Neural progenitor cell (in vitro differentiated cells): ENCODE measurements at regions not wholly inside any gene's neighbourhood (a gene's known extent, or its start where the extent isn't known, plus 50 kb on each side); places are given as distances from the start of the nearest gene placed in this dataset.

Experiments
- DNase-seq: peaks from one replicate; pipeline ENCODE4 v3.0.0-alpha.2; 2016; ENCODE audit warnings: low spot score
- H2AFZ ChIP-seq: fragments of 200-600 bp; sonication (generic); replicated peaks from 2 replicates; pipeline ENCODE4 v1.6.1; 2016; ENCODE audit warnings: antibody characterized with exemption
- H3F3A ChIP-seq: fragments of 200-600 bp; sonication (generic); 2 replicates; pipeline ENCODE4 v1.6.1; 2016; ENCODE audit warnings: antibody characterized with exemption, low read depth
- H3K27ac ChIP-seq: fragments of 200-600 bp; sonication (generic); 2 replicates; pipeline ENCODE4 v1.5.1; 2016; ENCODE audit warnings: mild to moderate bottlenecking
- H3K27me3 ChIP-seq: fragments of 200-600 bp; sonication (generic); 2 replicates; pipeline ENCODE4 v1.6.1; 2016; ENCODE audit warnings: mild to moderate bottlenecking, moderate library complexity
- H3K36me3 ChIP-seq: fragments of 200-600 bp; sonication (generic); 2 replicates; pipeline ENCODE4 v1.5.1; 2016
- H3K4me1 ChIP-seq: fragments of 200-600 bp; sonication (generic); 2 replicates; pipeline ENCODE4 v1.6.1; 2016; ENCODE audit warnings: mixed run types
- H3K4me2 ChIP-seq: fragments of 200-600 bp; sonication (generic); 2 replicates; pipeline ENCODE4 v1.6.1; 2016
- H3K4me3 ChIP-seq: fragments of 200-600 bp; sonication (generic); 2 replicates; pipeline ENCODE4 v1.5.1; 2016
- H3K79me2 ChIP-seq: fragments of 200-600 bp; sonication (generic); 2 replicates; pipeline ENCODE4 v1.6.1; 2016; ENCODE audit warnings: low read depth
- H3K9ac ChIP-seq: fragments of 200-600 bp; sonication (generic); 2 replicates; pipeline ENCODE4 v1.6.1; 2016
- H3K9me3 ChIP-seq: fragments of 200-600 bp; sonication (generic); 2 replicates; pipeline ENCODE4 v1.5.1; 2016; ENCODE audit warnings: low read depth
- H4K20me1 ChIP-seq: fragments of 200-600 bp; sonication (generic); 2 replicates; pipeline ENCODE4 v1.6.1; 2016; ENCODE audit warnings: low read depth
- H3K27ac Mint-ChIP-seq: 3 replicates; pipeline ENCODE4 v1.8.0; 2021; ENCODE audit warnings: mixed read lengths
- H3K27me3 Mint-ChIP-seq: 2 replicates; pipeline ENCODE4 v1.8.0; 2022; ENCODE audit warnings: low read depth, mild to moderate bottlenecking, inconsistent platforms, moderate library complexity, mixed read lengths; ENCODE audit not compliant: insufficient read depth
- H3K36me3 Mint-ChIP-seq: 3 replicates; pipeline ENCODE4 v1.8.0; 2021; ENCODE audit warnings: mixed read lengths
- H3K4me1 Mint-ChIP-seq: 3 replicates; pipeline ENCODE4 v1.8.0; 2021; ENCODE audit warnings: mixed read lengths
- H3K4me3 Mint-ChIP-seq: 3 replicates; pipeline ENCODE4 v1.8.0; 2021; ENCODE audit warnings: mild to moderate bottlenecking, moderate library complexity, mixed read lengths
- H3K9me3 Mint-ChIP-seq: 3 replicates; pipeline ENCODE4 v1.8.0; 2020; ENCODE audit warnings: mixed read lengths
- EZH2 ChIP-seq: fragments of 200-600 bp; sonication (generic); IDR thresholded peaks from 2 replicates; pipeline ENCODE4 v1.6.1; 2017; ENCODE audit warnings: antibody characterized with exemption, mild to moderate bottlenecking, moderate library complexity
- EZH2phosphoT487 ChIP-seq: fragments of 200-600 bp; sonication (generic); IDR thresholded peaks from 2 replicates; pipeline ENCODE4 v1.6.1; 2017; ENCODE audit warnings: antibody characterized with exemption
- TF ChIP-seq, protein P1 (sequence below): fragments of 200-600 bp; sonication (generic); IDR thresholded peaks from 2 replicates; pipeline ENCODE4 v1.5.1; 2017; ENCODE audit warnings: antibody characterized with exemption, mild to moderate bottlenecking

DNA sequence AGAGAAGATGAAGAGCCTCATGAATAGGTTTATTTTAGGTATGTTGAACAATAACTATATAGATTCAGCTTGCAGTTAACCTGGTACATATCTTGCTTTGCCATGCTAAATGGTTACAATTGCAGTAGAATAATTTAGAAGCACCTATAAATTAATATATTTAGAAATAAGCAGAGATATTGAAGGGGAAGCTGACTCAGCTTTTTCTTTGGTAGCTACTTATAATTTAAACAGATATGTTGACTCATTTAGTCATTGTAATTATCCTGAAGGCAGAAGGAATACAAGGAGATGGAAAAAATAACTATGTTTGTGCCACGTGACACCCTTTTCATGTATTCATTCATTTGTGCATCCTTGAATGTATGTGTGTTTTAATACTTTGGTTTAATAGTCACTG is 755.5 kb downstream of the SUCLG1 start:
- TF ChIP-seq EZH2: no peak
- TF ChIP-seq EZH2phosphoT487: no peak
- TF ChIP-seq, protein P1, sequence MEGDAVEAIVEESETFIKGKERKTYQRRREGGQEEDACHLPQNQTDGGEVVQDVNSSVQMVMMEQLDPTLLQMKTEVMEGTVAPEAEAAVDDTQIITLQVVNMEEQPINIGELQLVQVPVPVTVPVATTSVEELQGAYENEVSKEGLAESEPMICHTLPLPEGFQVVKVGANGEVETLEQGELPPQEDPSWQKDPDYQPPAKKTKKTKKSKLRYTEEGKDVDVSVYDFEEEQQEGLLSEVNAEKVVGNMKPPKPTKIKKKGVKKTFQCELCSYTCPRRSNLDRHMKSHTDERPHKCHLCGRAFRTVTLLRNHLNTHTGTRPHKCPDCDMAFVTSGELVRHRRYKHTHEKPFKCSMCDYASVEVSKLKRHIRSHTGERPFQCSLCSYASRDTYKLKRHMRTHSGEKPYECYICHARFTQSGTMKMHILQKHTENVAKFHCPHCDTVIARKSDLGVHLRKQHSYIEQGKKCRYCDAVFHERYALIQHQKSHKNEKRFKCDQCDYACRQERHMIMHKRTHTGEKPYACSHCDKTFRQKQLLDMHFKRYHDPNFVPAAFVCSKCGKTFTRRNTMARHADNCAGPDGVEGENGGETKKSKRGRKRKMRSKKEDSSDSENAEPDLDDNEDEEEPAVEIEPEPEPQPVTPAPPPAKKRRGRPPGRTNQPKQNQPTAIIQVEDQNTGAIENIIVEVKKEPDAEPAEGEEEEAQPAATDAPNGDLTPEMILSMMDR: no peak

DNA sequence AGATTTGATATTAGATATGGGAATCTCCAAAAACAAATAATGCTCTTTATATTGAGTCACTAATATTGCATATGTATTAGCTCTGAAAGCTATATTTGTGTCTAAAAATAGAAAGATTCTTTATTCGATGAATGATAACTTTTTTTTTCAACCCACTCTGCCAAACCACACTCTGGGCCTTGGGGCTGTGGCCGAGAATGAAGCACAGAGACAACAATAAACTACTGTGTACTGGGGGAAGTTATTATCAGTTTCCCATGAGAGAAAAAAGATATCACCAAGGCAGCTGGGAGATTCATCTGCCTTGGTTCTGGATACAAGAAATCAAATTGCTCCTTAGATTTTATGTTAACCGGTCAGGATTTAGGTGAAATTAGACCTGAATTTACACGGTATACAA is 762.2 kb downstream of the SUCLG1 start:
- Mint-ChIP-seq H3K4me3 (no peak overlapping the region), H3K36me3 (no peaks in the 10 kb centered on the region), H3K4me1 (no peaks in the 10 kb centered on the region), H3K9me3 (peaks cover 2% of the 10 kb centered on the region), H3K27me3 (no peaks in the 10 kb centered on the region), H3K27ac (no peak overlapping the region)
- no peaks in the 10 kb centered on the region for H3F3A ChIP-seq
- H2AFZ ChIP-seq: no peak overlapping the region
- DNase-seq: no peak
- no peaks in the 10 kb centered on the region for H3K27me3 ChIP-seq
- H3K4me1 ChIP-seq: no peaks in the 10 kb centered on the region
- no peaks in the 10 kb centered on the region for H3K79me2 ChIP-seq
- no peak overlapping the region for H3K4me2 ChIP-seq
- no peak overlapping the region for H3K4me3 ChIP-seq
- no peaks in the 10 kb centered on the region for H3K36me3 ChIP-seq
- no peaks in the 10 kb centered on the region for H4K20me1 ChIP-seq
- TF ChIP-seq EZH2phosphoT487 (no peak), EZH2 (no peak)
- TF ChIP-seq, protein P1: no peak
- H3K9ac ChIP-seq: no peak overlapping the region
- no peak overlapping the region for H3K27ac ChIP-seq
- no peaks in the 10 kb centered on the region for H3K9me3 ChIP-seq

More for the DNA sequence above, 755.5 kb downstream of the SUCLG1 start:
- Mint-ChIP-seq H3K9me3 (no peaks in the 10 kb centered on the region), H3K27me3 (no peaks in the 10 kb centered on the region), H3K36me3 (no peaks in the 10 kb centered on the region), H3K4me3 (no peak overlapping the region), H3K27ac (no peak overlapping the region), H3K4me1 (no peaks in the 10 kb centered on the region)
- no peak for DNase-seq
- no peaks in the 10 kb centered on the region for H3F3A ChIP-seq
- H3K79me2 ChIP-seq: no peaks in the 10 kb centered on the region
- no peak overlapping the region for H3K4me2 ChIP-seq
- no peaks in the 10 kb centered on the region for H3K36me3 ChIP-seq
- H3K4me3 ChIP-seq: no peak overlapping the region
- H3K4me1 ChIP-seq: no peaks in the 10 kb centered on the region
- H3K9me3 ChIP-seq: no peaks in the 10 kb centered on the region
- H2AFZ ChIP-seq: no peak overlapping the region
- no peaks in the 10 kb centered on the region for H4K20me1 ChIP-seq
- H3K27me3 ChIP-seq: no peaks in the 10 kb centered on the region
- H3K9ac ChIP-seq: no peak overlapping the region
- no peak overlapping the region for H3K27ac ChIP-seq

DNA sequence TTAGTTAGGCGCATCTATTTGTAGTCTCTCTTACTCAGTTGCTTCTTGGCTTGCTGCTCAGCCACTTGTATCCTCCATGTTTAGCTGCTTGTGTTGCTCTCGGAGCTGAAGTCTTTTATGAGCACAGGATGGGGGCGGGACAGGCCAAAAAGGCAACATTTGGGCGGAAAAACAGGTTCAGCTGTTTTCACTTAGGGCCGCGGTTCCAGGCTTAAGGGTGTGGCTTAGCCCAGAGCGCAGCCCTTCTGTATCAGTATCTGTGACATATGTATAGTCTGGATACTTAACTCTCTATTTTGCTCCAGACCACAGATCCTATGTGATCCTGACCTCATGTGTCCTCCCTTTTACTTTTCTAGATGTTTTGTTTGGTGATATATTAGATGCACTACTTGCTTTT is 763.5 kb downstream of the SUCLG1 start:
- H3K79me2 ChIP-seq: no peaks in the 10 kb centered on the region
- no peak overlapping the region for H3K27ac ChIP-seq
- H3K4me3 Mint-ChIP-seq: no peak overlapping the region
- no peaks in the 10 kb centered on the region for H3K4me1 ChIP-seq
- DNase-seq: no peak
- no peak overlapping the region for H3K4me3 ChIP-seq
- no peaks in the 10 kb centered on the region for H3K27me3 ChIP-seq
- no peaks in the 10 kb centered on the region for H3K36me3 Mint-ChIP-seq
- peaks cover 2% of the 10 kb centered on the region for H3K9me3 Mint-ChIP-seq
- H4K20me1 ChIP-seq: no peaks in the 10 kb centered on the region
- H3K9ac ChIP-seq: no peak overlapping the region
- H3K9me3 ChIP-seq: no peaks in the 10 kb centered on the region
- H3K36me3 ChIP-seq: no peaks in the 10 kb centered on the region
- no peak overlapping the region for H3K27ac Mint-ChIP-seq
- no peaks in the 10 kb centered on the region for H3F3A ChIP-seq
- no peaks in the 10 kb centered on the region for H3K27me3 Mint-ChIP-seq
- H3K4me1 Mint-ChIP-seq: no peaks in the 10 kb centered on the region
- H2AFZ ChIP-seq: no peak overlapping the region
- no peak overlapping the region for H3K4me2 ChIP-seq
- TF ChIP-seq EZH2phosphoT487 (no peak), EZH2 (no peak)
- TF ChIP-seq, protein P1: no peak

DNA sequence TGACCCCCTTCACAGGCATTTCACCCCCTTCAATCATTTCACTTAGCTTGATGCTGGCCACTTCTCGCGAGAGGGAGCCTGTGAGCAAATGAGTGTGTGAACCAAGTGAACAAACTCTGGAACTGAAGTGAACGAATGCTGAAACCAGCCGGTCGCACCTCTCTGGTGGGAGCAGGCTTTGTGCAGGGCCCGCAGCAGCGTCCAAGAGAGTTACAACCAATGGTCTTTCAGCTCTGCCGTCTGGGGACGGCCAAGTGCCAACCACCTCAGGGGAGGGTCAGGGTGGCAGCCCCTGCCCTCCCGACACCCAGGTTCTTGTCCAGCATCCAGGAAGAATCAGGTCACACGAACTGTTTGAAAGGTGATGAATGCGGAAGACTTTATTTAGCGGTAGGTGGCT is 764.0 kb downstream of the SUCLG1 start:
- H3K4me3 ChIP-seq: no peak overlapping the region
- no peak overlapping the region for H3K27ac ChIP-seq
- H3K27me3 ChIP-seq: no peaks in the 10 kb centered on the region
- H3K27ac Mint-ChIP-seq: no peak overlapping the region
- H3K4me1 ChIP-seq: no peaks in the 10 kb centered on the region
- no peaks in the 10 kb centered on the region for H3K4me1 Mint-ChIP-seq
- H3K9me3 ChIP-seq: no peaks in the 10 kb centered on the region
- no peaks in the 10 kb centered on the region for H3K79me2 ChIP-seq
- no peaks in the 10 kb centered on the region for H3K36me3 Mint-ChIP-seq
- no peaks in the 10 kb centered on the region for H3K36me3 ChIP-seq
- no peaks in the 10 kb centered on the region for H3F3A ChIP-seq
- TF ChIP-seq, protein P1: no peak
- no peak for TF ChIP-seq EZH2phosphoT487
- TF ChIP-seq EZH2: no peak
- H3K4me2 ChIP-seq: no peak overlapping the region
- peak overlapping the region; percentile 34 for H2AFZ ChIP-seq
- H3K27me3 Mint-ChIP-seq: no peaks in the 10 kb centered on the region
- DNase-seq: no peak
- no peak overlapping the region for H3K9ac ChIP-seq
- no peaks in the 10 kb centered on the region for H4K20me1 ChIP-seq
- H3K9me3 Mint-ChIP-seq: peaks cover 2% of the 10 kb centered on the region
- H3K4me3 Mint-ChIP-seq: no peak overlapping the region
